Loucy (cell line): ENCODE measurements at regions not wholly inside any gene's neighbourhood (a gene's known extent, or its start where the extent isn't known, plus 50 kb on each side); places are given as distances from the start of the nearest gene placed in this dataset.
"Not testable (repeated sequence)": the region's sequence is repeated elsewhere in the genome, so short reads cannot be mapped to it uniquely, and the experiment has no call there.

Source experiments
- H2AFZ ChIP-seq: fragments of 200-600 bp; sonication (generic); 2 replicates; pipeline ENCODE4 v1.6.0; 2016; ENCODE audit warnings: antibody characterized with exemption, mild to moderate bottlenecking, low read length, moderate library complexity
- H3F3A ChIP-seq: fragments of 200-600 bp; 2 replicates; pipeline ENCODE4 v1.6.0; 2016; ENCODE audit warnings: antibody characterized with exemption, low read depth, mild to moderate bottlenecking
- H3K27me3 ChIP-seq: fragments of 200-600 bp; sonication (generic); 2 replicates; pipeline ENCODE4 v1.6.1; 2014; ENCODE audit warnings: low read length, mild to moderate bottlenecking; ENCODE audit not compliant: insufficient read depth, poor library complexity, severe bottlenecking
- H3K36me3 ChIP-seq: fragments of 200-600 bp; sonication (generic); 2 replicates; pipeline ENCODE4 v1.6.1; 2016; ENCODE audit warnings: low read length; ENCODE audit not compliant: insufficient read depth
- H3K4me1 ChIP-seq: fragments of 200-600 bp; sonication (generic); 2 replicates; pipeline ENCODE4 v1.5.1; 2014; ENCODE audit warnings: low read length, mild to moderate bottlenecking; ENCODE audit not compliant: insufficient read depth, poor library complexity, severe bottlenecking
- H3K4me2 ChIP-seq: fragments of 200-600 bp; sonication (generic); 2 replicates; pipeline ENCODE4 v1.6.0; 2014; ENCODE audit warnings: antibody characterized with exemption, low read length, low read depth, mild to moderate bottlenecking; ENCODE audit not compliant: poor library complexity, severe bottlenecking
- H3K4me3 ChIP-seq: fragments of 200-600 bp; sonication (generic); 2 replicates; pipeline ENCODE4 v1.5.1; 2014; ENCODE audit warnings: low read length, mild to moderate bottlenecking, mixed read lengths; ENCODE audit not compliant: poor library complexity, severe bottlenecking
- H3K79me2 ChIP-seq: fragments of 200-600 bp; sonication (generic); 2 replicates; pipeline ENCODE4 v1.6.1; 2014; ENCODE audit warnings: low read length; ENCODE audit not compliant: insufficient read depth
- H3K9ac ChIP-seq: fragments of 200-600 bp; sonication (generic); 2 replicates; pipeline ENCODE4 v1.6.0; 2014; ENCODE audit warnings: mild to moderate bottlenecking, low read depth, low read length, moderate library complexity; ENCODE audit not compliant: poor library complexity, severe bottlenecking
- H3K9me2 ChIP-seq: fragments of 200-600 bp; sonication (generic); replicated peaks from 2 replicates; pipeline ENCODE4 v1.6.1; 2016; ENCODE audit warnings: low read depth, low read length, mixed read lengths
- H3K9me3 ChIP-seq: fragments of 200-600 bp; sonication (generic); 2 replicates; pipeline ENCODE4 v1.6.1; 2014; ENCODE audit warnings: mild to moderate bottlenecking, antibody characterized with exemption, low read length, low read depth; ENCODE audit not compliant: insufficient read depth
- H4K20me1 ChIP-seq: fragments of 200-600 bp; sonication (generic); 2 replicates; pipeline ENCODE4 v1.6.0; 2014; ENCODE audit warnings: antibody characterized with exemption, low read length, mild to moderate bottlenecking; ENCODE audit not compliant: insufficient read depth, poor library complexity, severe bottlenecking
- CTCF ChIP-seq: fragments of 200-600 bp; sonication (generic); conservative IDR thresholded peaks from 2 replicates; pipeline ENCODE4 v1.5.1; 2014; ENCODE audit warnings: mild to moderate bottlenecking, antibody characterized with exemption, low read length
- EZH2phosphoT487 ChIP-seq: fragments of 200-600 bp; IDR thresholded peaks from 2 replicates; pipeline ENCODE4 v1.6.1; 2018; ENCODE audit warnings: antibody characterized with exemption, mild to moderate bottlenecking, moderate library complexity, borderline replicate concordance

- H2AFZ ChIP-seq, result no peak overlapping the region
- no peaks in the 10 kb centered on the region for H3K4me1 ChIP-seq
- H3K4me2 ChIP-seq, result no peak overlapping the region
- H3K79me2 ChIP-seq, result no peaks in the 10 kb centered on the region
- H3K27me3 ChIP-seq, result no peaks in the 10 kb centered on the region
- H3K9ac ChIP-seq, result no peak overlapping the region
- no peaks in the 10 kb centered on the region for H3K36me3 ChIP-seq
- no peak for TF ChIP-seq EZH2phosphoT487
- no peak for TF ChIP-seq CTCF
- no peaks in the 10 kb centered on the region for H4K20me1 ChIP-seq
- H3K4me3 ChIP-seq, result no peak overlapping the region
- no peaks in the 10 kb centered on the region for H3F3A ChIP-seq
- no peaks in the 10 kb centered on the region for H3K9me3 ChIP-seq
- no peaks in the 10 kb centered on the region for H3K9me2 ChIP-seq
These were observed 98.6 kb upstream of the NR3C2 start for GRCh38 chr4:148540622-148541326.

- H3K36me3 ChIP-seq, result no peaks in the 10 kb centered on the region
- H3K4me1 ChIP-seq, result no peaks in the 10 kb centered on the region
- H3F3A ChIP-seq, result no peaks in the 10 kb centered on the region
- H3K9me3 ChIP-seq, result no peaks in the 10 kb centered on the region
- H3K79me2 ChIP-seq, result no peaks in the 10 kb centered on the region
- H3K9ac ChIP-seq, result no peak overlapping the region
- H3K27me3 ChIP-seq, result no peaks in the 10 kb centered on the region
- no peak overlapping the region for H2AFZ ChIP-seq
- H3K4me3 ChIP-seq, result no peak overlapping the region
- no peaks in the 10 kb centered on the region for H3K9me2 ChIP-seq
- H4K20me1 ChIP-seq, result no peaks in the 10 kb centered on the region
- no peak for TF ChIP-seq CTCF
- no peak for TF ChIP-seq EZH2phosphoT487
- no peak overlapping the region for H3K4me2 ChIP-seq
These were observed 97.2 kb upstream of the NR3C2 start for GRCh38 chr4:148539387-148539786.

- not testable (repeated sequence) for H3K4me1 ChIP-seq, H3K36me3 ChIP-seq, H3K9me3 ChIP-seq, H3K9me2 ChIP-seq, H3K9ac ChIP-seq, H2AFZ ChIP-seq, H3K4me3 ChIP-seq, H4K20me1 ChIP-seq, H3K27me3 ChIP-seq, H3K4me2 ChIP-seq, H3F3A ChIP-seq, H3K79me2 ChIP-seq
These were observed 91.6 kb upstream of the NR3C2 start for GRCh38 chr4:148533851-148534250.

GRCh38 chr4:148530114-148530513 lies 87.9 kb upstream of the NR3C2 start:
- Histone ChIP-seq H2AFZ (no peak overlapping the region), H3K9ac (no peak overlapping the region), H3K4me2 (no peak overlapping the region), H3K4me1 (no peaks in the 10 kb centered on the region), H3K27me3 (no peaks in the 10 kb centered on the region), H3K36me3 (no peaks in the 10 kb centered on the region), H3K9me3 (no peaks in the 10 kb centered on the region), H3K4me3 (no peak overlapping the region), H3F3A (no peaks in the 10 kb centered on the region), H3K9me2 (no peaks in the 10 kb centered on the region), H3K79me2 (no peaks in the 10 kb centered on the region), H4K20me1 (no peaks in the 10 kb centered on the region)
- TF ChIP-seq EZH2phosphoT487, result no peak
- TF ChIP-seq CTCF, result no peak
